HG03045 (cell line): ENCODE measurements at regions not wholly inside any gene's neighbourhood (a gene's known extent, or its start where the extent isn't known, plus 50 kb on each side); places are given as distances from the start of the nearest gene placed in this dataset.
"Not testable (repeated sequence)": the region's sequence is repeated elsewhere in the genome, so short reads cannot be mapped to it uniquely, and the experiment has no call there.

Experiments
- ATAC-seq: cut with Tn5 transposase; IDR thresholded peaks from one replicate; pipeline ENCODE4 v1.9.1; 2021; ENCODE audit warnings: mild to moderate bottlenecking, moderate library complexity; ENCODE audit not compliant: unreplicated experiment

DNA sequence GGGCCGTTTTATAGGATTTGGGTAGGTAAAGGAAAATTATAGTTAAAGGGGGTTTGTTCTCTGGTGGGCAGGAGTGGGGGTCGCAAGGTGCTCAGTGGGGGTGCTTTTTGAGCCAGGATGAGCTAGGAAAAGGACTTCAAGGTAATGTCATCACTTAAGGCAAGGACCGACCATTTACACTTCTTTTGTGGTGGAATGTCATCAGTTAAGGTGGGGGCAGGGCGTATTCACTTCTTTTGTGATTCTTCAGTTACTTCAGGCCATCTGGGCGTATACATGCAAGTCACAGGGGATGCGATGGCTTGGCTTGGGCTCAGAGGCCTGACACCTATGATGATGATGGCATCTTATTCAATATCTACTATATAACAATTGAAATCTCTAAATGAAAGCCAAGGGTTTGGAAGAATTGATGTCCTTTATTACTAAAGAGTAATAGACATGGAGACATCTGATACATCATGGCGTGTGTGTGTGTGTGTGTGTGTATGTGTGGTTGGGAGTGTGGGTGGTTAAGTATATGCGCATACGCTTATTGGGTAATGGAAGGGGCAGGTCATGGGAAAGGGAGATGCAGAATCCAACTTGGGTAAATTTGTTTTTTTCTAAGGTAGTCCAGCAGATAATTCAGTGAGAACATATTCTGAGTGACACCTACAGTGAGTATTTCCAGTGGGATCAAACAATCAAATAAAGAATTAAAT, 236.9 kb upstream of the DUSP10 start:
- not testable (repeated sequence) for ATAC-seq

DNA sequence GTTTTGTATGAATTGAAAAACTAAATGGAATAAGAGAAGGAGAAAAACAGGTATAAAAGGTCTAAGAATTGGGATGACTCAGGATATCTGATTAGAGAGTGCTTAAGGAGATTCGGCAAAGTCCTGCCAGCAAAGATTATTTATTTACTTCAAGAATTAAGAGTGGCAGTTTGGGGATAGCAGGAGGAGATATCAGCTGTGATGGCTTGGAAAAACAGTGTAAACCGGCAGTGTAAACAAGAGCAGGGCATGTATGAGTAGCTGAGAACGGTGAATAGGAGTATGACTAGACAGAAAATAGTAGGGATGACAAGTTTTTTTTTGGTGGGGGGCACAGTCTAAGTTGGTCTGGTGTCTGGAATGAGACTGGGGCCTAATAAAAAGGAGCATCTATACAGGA, 231.9 kb upstream of the DUSP10 start:
- ATAC-seq = not testable (repeated sequence)

DNA sequence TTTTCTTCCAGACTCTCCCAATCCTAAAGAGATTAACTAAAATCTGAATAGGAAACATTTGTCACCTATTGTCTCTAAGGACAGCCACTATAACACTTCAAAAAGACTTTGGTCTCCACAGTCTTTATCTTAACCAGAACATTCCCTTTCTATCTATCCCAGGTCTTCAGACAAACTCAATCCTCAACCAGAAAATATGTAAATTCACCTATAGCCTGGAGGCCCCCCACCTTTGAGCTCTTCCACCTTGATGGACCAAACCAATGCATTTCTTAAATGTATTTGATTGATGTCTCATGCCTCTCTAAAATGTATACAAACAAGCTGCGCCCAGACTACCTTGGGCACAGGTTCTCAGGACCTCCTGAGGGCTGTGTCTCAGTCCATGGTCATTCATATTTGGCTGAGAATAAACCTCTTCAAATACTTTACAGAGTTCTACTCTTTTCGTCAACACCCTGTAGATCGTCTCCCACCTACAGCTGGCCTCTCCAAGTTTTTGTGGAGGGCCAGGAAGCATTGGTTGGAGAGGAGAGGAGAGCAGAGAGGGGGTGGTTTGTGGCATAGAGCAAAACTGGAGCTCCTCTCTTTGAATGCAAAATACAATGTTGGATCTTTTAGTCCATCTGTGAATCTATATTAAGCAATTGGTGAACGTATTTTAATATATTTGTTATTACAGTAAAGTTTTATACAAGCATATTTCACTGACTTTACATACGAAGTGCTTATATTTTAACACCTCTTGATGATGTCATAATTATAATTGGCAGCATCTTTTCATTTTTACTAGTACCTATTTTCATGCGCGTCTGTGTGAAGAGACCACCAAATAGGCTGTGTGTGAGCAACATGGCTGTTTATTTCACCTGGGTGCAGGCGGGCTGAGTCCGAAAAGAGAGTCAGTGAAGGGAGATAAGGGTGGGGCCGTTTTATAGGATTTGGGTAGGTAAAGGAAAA, 230.7 kb upstream of the DUSP10 start:
- ATAC-seq = no peak

DNA sequence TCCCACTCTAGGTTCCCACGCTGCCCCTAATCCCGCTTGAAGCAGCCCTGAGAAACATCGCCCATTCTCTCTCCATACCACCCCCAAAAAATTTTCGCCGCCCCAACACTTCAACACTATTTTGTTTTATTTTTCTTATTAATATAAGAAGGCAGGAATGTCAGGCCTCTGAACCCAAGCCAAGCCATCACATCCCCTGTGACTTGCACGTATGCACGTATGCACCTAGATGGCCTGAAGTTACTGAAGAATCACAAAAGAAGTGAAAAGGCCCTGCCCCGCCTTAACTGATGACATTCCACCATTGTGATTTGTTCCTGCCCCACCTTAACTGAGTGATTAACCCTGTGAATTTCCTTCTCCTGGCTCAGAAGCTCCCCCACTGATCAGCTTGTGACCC, 229.1 kb upstream of the DUSP10 start:
- not testable (repeated sequence) for ATAC-seq

DNA sequence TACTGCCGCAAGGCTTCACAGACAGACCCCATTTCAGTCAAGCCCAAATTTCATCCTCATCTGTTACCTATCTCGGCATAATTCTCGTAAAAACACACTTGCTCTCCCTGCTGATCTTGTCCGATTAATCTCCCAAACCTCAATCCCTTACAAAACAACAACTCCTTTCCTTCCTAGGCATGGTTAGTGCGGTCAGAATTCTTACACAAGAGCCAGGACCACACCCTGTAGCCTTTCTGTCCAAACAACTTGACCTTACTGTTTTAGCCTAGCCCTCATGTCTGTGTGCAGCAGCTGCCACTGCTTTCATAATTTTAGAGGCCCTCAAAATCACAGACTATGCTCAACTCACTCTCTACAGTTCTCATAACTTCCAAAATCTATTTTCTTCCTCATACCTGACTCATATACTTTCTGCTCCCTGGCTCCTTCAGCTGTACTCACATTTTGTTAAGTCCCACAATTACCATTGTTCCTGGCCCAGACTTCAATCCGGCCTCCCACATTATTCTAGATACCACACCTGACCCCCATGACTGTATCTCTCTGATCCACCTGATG, 227.5 kb upstream of the DUSP10 start:
- not testable (repeated sequence) for ATAC-seq

DNA sequence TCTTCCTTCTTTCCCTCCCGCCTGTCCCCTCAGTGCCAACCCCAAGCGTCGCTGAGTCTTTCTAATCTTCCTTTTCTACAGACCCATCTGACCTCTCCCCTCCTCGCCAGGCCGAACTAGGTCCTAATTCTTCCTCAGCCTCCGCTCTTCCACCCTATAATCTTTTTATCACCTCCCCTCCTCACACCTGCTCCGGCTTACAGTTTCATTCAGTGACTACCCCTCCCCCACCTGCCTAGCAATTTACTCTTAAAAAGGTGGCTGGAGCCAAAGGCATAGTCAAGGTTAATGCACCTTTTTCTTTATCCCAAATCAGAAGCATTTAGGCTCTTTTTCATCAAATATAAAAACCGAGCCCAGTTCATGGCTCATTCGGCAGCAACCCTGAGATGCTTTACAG, 225.6 kb upstream of the DUSP10 start:
- ATAC-seq = not testable (repeated sequence)

DNA sequence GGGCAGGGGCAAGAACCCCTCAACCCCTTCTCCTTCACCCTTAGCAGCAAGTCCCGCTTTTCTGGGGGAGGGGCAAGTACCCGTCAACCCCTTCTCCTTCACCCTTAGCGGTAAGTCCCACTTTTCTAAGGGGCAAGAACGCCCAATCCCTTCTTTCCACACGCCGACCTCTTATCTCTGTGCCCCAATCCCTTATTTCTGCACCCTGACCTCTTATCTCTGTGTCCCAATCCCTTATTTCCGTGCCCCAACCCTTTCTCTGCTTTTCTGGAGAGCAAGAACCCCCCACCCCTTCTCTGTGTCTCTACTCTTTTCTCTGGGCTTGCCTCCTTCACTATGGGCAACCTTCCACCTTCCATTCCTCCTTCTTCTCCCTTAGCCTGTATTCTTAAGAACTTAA, 225.0 kb upstream of the DUSP10 start:
- not testable (repeated sequence) for ATAC-seq

DNA sequence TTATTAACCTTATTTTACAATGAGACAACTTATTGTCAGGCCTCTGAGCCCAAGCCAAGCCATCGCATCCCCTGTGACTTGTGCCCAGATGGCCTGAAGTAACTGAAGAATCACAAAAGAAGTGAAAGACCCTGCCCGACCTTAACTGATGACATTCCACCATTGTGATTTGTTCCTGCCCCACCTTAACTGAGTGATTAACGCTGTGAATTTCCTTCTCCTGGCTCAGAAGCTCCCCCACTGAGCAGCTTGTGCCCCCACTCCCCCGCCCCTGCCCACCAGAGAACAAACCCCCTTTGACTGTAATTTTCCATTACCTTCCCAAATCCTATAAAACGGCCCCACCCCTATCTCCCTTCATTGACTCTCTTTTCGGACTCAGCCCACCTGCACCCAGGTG, 224.0 kb upstream of the DUSP10 start:
- ATAC-seq = not testable (repeated sequence)

DNA sequence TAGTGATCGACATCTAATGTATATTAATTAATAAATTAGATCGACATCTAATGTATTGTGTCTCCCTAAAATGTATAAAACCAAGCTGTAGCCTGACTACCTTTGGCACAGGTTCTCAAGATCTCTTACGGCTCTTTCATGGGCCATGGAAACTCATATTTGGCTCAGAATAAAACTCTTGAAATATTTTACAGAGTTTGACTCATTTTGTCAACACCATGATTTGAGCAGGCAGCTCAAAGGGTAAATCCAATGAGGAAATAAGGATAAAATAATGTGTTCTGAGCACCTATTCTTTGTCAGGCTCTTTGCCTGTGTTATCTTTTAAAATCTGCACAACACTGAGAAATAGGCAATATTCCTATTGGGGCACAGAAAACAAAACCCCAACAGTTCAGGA, 223.4 kb upstream of the DUSP10 start:
- ATAC-seq = no peak

DNA sequence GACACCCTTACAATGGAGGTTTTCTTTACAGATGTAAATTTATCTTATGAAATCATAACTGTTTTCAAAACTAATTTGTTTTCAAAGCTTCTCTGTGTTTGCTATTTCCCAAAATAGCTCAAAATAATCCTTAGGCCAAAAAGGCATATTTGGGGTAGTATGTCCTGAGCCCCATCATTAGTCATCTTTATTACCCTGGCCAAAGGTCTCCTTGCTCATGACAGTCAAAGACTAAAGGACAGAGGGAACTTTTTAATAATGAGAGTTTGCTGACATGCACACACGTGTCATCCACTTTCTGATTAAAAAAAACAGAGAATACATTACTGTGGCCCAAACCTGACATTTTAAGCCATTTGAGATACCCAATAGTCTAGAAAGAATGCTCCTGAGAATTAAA, 221.9 kb upstream of the DUSP10 start:
- no peak for ATAC-seq

DNA sequence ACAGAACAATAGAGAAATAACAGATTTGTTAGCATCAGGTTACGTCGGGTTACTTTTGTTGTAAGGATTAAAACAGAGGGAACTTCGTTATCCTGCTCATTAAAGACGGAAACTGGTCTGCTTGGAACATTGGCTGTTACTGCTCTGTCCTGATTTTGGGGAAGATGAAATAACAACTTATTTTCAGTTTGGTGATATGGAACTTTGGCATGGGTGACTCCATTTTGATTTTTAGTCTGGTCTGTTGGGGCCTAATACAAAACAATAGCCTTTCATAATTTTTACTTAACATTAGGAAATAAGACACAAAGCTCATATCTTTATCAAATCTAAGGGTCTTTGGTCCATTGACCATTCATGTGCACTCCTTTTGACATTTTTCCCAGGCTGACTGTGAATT, 220.5 kb upstream of the DUSP10 start:
- no peak for ATAC-seq

DNA sequence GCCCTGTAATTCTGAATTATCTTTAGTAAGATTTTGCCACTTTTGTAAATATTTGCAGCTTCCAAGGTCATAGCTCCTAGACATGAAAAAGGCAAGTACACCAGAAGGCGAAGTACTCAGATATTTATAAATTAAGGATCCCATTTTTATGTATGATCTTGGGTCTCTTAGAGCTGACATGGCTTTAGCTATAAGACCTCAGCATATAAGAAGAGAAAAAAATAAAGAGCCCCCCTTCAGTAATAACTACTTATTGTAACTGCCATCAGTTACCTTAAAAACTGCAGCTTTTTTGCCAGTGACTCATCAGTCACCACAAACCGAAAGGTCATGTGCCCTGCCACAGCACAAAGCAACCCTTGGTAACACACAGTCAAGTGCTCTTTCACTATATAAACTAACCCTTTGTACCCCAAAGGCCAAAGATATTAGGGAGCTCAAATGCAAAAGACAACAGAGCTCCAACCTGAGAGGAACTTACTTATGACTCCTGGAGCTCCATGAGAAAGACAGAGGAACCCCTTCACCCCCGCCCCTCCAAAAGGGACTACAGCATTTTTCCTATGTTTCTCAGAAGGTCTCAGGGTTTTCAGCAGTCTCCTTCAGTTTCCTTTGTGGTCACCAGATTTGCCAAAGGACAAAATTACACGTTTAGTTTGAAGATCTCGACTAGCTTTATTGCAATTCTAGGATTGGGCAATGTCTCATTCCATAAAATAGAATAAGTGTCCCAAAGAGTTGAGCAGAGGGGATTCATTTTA, 219.8 kb upstream of the DUSP10 start:
- peak; percentile 81 for ATAC-seq

DNA sequence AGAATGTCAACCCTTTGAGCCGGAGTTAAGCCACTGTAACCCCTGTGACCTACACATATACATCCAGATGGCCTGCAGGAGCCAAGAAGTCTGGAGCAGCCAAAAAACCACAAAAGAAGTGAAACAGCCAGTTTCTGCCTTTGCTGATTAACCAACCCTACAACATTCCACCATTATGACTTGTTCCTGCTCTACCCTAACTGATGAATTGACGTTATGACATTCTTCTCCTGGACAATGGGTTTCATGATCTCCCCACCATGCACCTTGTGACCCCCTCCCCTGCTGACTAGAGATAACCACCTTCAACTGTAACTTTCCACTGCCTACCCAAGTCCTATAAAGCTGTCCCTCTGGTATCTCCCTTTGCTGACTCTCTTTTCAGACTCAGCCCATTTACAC, 216.3 kb upstream of the DUSP10 start:
- not testable (repeated sequence) for ATAC-seq

DNA sequence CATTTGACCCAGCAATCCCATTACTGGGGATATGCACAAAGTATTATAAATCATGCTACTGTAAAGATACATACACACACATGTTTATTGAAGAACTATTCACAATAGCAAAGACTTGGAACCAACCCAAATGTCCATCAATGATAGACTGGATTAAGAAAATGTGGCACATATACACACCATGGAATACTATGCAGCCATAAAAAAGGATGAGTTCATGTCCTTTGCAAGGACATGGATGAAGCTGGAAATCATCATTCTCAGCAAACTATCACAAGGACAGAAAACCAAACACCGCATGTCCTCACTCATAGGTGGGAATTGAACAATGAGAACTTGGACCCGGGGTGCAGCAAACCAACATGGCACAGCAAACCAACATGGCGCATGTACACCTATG, 215.5 kb upstream of the DUSP10 start:
- not testable (repeated sequence) for ATAC-seq

DNA sequence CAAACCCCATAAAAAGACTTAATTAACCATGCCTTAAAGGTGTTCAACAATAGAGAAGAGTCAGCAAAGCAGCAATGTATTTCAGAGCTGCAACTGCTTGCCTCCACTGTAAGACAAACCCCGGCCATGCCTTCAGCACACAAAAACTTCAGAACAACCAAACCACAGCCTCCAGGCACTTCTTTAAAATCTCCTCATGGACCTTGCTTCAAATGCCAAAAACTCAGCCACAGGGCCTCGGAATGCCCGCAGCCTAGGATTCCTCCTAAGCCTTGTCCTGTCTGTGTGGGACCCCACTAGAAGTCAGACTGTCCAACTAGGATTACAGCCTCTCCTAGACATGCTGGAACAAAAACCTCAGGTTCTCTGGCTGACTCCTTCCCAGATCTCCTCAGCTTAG, 208.1 kb upstream of the DUSP10 start:
- ATAC-seq = no peak

DNA sequence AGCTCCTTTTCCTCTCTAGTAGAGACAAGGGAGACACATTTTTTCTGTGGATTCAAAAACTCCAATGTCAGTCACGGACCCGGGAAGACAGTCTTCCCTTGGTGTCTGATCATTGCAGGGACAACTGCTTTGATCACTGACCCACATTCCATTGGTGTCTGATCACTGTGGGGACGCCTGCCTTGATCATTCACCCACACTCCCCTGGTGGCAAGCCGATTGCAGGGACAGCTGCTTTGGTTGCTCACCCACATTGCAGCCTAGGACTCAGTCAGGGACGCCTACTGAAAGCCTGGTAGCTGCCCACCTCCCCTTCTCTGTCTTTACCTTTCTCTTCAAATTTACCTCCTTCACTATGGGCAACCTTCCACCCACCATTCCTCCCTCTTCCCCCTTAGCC, 206.6 kb upstream of the DUSP10 start:
- ATAC-seq = no peak

DNA sequence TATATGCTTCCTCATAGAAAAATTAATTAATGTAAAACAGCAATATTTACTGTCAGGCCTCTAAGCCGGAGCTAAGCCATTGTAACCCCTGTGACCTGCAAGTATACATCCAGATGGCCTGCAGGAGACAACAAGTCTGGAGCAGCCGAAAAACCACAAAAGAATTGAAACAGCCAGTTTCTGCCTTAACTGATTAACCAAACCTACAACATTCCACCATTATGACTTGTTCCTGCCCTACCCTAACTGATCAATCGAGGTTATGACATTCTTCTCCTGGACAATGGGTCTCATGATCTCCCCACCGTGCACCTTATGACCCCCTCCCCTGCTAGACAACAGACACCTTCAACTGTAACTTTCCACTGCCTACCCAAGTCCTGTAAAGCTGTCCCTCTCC, 205.8 kb upstream of the DUSP10 start:
- ATAC-seq = no peak

DNA sequence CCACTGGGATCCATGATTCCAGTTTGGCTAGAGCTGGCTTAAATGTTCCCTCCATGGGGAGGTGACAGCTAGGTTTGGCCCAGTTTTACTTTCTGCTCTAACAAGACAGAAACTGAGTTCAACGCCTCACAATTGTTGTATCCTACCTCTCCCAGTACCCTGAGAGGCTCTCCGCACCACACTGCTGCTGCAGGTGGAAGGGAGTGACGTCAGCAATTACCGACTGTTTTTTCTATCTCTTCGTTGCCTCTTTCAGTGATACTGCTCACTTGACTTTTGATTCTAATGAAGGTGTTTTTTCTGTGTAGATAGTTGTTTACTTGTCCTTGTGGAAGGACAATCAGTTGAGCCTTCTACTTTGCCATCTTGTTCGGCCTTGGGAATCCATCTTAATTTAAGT, 204.9 kb upstream of the DUSP10 start:
- ATAC-seq = no peak

DNA sequence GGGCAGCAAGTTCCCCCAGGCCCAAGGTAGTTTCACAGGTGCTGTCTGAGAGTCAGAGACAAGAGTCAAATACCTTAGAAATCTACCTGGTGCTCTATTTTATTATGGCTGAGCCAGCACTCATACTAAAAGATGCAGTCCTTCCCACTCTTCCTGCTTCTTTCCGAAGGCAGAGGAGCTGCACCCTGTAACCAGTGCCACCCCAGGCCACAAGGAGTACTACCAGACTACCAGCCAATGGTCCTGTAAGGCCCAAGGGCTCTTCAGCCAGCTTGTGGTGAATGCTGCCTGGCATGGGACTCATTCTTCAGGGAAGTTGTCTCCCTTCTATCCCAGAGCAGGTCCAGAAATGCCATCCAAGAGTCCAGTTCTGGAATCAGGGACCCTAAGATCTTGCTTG, 203.8 kb upstream of the DUSP10 start:
- ATAC-seq = no peak

DNA sequence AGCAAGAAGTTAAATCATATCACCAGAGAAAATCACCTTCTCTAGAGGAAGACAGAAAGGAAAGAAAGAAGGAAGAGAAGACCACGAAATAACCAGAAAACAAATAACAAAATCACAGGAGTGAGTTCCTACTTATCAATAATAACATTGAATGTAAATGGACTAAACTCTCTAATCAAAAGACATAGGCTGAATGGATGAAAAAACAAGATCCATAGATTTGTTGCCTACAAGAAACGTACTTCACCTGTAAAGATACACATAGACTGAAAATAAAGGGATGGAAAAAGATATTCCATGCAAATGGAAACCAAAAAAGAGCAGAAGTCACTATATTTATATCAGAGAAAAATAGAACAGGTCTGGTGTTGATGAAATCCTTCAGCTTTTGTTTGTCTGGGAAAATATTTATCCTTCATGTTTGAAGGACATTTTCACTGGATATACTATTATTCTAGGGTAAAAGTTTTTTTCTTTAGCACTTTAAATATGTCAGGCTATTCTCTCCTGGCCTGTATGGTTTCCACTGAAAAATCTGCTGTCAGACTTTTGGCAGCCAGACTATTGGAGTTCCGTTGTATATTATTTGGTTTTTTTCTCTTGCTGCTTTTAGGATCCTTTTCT, 202.5 kb upstream of the DUSP10 start:
- no peak for ATAC-seq

DNA sequence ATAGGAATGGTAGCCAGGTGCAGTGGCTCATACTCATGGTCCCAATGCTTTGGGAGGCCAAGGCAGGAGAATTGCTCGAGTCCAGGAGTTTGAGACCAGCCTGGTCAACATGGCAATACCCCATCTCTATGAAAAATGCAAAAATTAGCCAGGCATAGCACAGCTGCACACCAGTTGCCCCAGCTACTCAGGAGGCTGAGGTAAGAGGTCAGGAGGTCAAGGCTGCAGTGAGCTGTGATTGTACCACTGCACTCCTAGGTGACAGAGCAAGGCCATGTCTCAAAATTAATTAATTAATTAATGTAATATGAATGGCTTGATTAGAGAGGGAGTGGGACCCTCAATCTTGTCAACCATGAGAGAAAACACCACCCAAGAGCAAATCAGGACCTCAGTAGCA, 198.7 kb upstream of the DUSP10 start:
- no peak for ATAC-seq
